ENCODE measurements at regions not wholly inside any gene's neighbourhood (a gene's known extent, or its start where the extent isn't known, plus 50 kb on each side); places are given as distances from the start of the nearest gene placed in this dataset.

GRCh38 chr16:50996830-50997186 is 154.3 kb downstream of the SALL1 start:
- Histone ChIP-seq H3K36me3 (ENCODE audit: insufficient read depth, low read length) (no peaks in the 10 kb centered on the region), H3K9me3 (ENCODE audit: control insufficient read depth, insufficient read depth, low read length) (no peaks in the 10 kb centered on the region), H3K9ac (ENCODE audit: low read depth, low read length) (no peak overlapping the region), H3K4me1 (ENCODE audit: insufficient read depth, low read length) (0 out of 2 replicates have a peak, but pooled peaks cover 4% of the 10 kb centered on the region)

- no peaks in the 10 kb centered on the region for H3K9me3 ChIP-seq (ENCODE audit: control insufficient read depth, insufficient read depth, low read length)
- H3K4me1 ChIP-seq (ENCODE audit: insufficient read depth, low read length) = 0 out of 2 replicates have a peak, but pooled peaks cover 4% of the 10 kb centered on the region
- no peak overlapping the region for H3K9ac ChIP-seq (ENCODE audit: low read depth, low read length)
- H3K36me3 ChIP-seq (ENCODE audit: insufficient read depth, low read length) = no peaks in the 10 kb centered on the region
Observed at GRCh38 chr16:50996166-50996829, 154.8 kb downstream of the SALL1 start.

- Histone ChIP-seq H3K9ac (ENCODE audit: low read depth, low read length) (no peak overlapping the region), H3K9me3 (ENCODE audit: control insufficient read depth, insufficient read depth, low read length) (no peaks in the 10 kb centered on the region)
Observed at GRCh38 chr16:50994995-50995394, 156.1 kb downstream of the SALL1 start.

GRCh38 chr16:50992350-50993032 is 158.6 kb downstream of the SALL1 start:
- no peaks in the 10 kb centered on the region for H3K4me1 ChIP-seq (ENCODE audit: insufficient read depth, low read length)

More at GRCh38 chr16:50994995-50995394, 156.1 kb downstream of the SALL1 start:
- H3K4me1 ChIP-seq (ENCODE audit: insufficient read depth, low read length) = 0 out of 2 replicates have a peak, but pooled peaks cover 4% of the 10 kb centered on the region
- no peaks in the 10 kb centered on the region for H3K36me3 ChIP-seq (ENCODE audit: insufficient read depth, low read length)

GRCh38 chr16:50991436-50991835 is 159.6 kb downstream of the SALL1 start:
- Histone ChIP-seq H3K9ac (ENCODE audit: low read depth, low read length) (no peak overlapping the region), H3K9me3 (ENCODE audit: control insufficient read depth, insufficient read depth, low read length) (no peaks in the 10 kb centered on the region), H3K36me3 (ENCODE audit: insufficient read depth, low read length) (no peaks in the 10 kb centered on the region), H3K4me1 (ENCODE audit: insufficient read depth, low read length) (no peaks in the 10 kb centered on the region)

More at GRCh38 chr16:50992350-50993032, 158.6 kb downstream of the SALL1 start:
- no peaks in the 10 kb centered on the region for H3K36me3 ChIP-seq (ENCODE audit: insufficient read depth, low read length)
- H3K9ac ChIP-seq (ENCODE audit: low read depth, low read length) = no peak overlapping the region
- H3K9me3 ChIP-seq (ENCODE audit: control insufficient read depth, insufficient read depth, low read length) = no peaks in the 10 kb centered on the region

GRCh38 chr16:50991006-50991405 is 160.1 kb downstream of the SALL1 start:
- H3K9ac ChIP-seq (ENCODE audit: low read depth, low read length) = no peak overlapping the region
- H3K4me1 ChIP-seq (ENCODE audit: insufficient read depth, low read length) = no peaks in the 10 kb centered on the region
- H3K36me3 ChIP-seq (ENCODE audit: insufficient read depth, low read length) = no peaks in the 10 kb centered on the region
- H3K9me3 ChIP-seq (ENCODE audit: control insufficient read depth, insufficient read depth, low read length) = no peaks in the 10 kb centered on the region

GRCh38 chr16:50989047-50989446 is 162.0 kb downstream of the SALL1 start:
- Histone ChIP-seq H3K9ac (ENCODE audit: low read depth, low read length) (no peak overlapping the region), H3K36me3 (ENCODE audit: insufficient read depth, low read length) (no peaks in the 10 kb centered on the region), H3K4me1 (ENCODE audit: insufficient read depth, low read length) (no peaks in the 10 kb centered on the region), H3K9me3 (ENCODE audit: control insufficient read depth, insufficient read depth, low read length) (no peaks in the 10 kb centered on the region)

- Histone ChIP-seq H3K9me3 (ENCODE audit: control insufficient read depth, insufficient read depth, low read length) (no peaks in the 10 kb centered on the region), H3K4me1 (ENCODE audit: insufficient read depth, low read length) (no peaks in the 10 kb centered on the region), H3K9ac (ENCODE audit: low read depth, low read length) (no peak overlapping the region), H3K36me3 (ENCODE audit: insufficient read depth, low read length) (no peaks in the 10 kb centered on the region)
Observed at GRCh38 chr16:50988441-50988840, 162.6 kb downstream of the SALL1 start.

- Histone ChIP-seq H3K36me3 (ENCODE audit: insufficient read depth, low read length) (no peaks in the 10 kb centered on the region), H3K4me1 (ENCODE audit: insufficient read depth, low read length) (no peaks in the 10 kb centered on the region), H3K9ac (ENCODE audit: low read depth, low read length) (no peak overlapping the region), H3K9me3 (ENCODE audit: control insufficient read depth, insufficient read depth, low read length) (no peaks in the 10 kb centered on the region)
Observed at GRCh38 chr16:50986453-50986852, 164.6 kb downstream of the SALL1 start.

GRCh38 chr16:50985733-50986132 is 165.3 kb downstream of the SALL1 start:
- Histone ChIP-seq H3K36me3 (ENCODE audit: insufficient read depth, low read length) (no peaks in the 10 kb centered on the region), H3K9me3 (ENCODE audit: control insufficient read depth, insufficient read depth, low read length) (no peaks in the 10 kb centered on the region), H3K4me1 (ENCODE audit: insufficient read depth, low read length) (no peaks in the 10 kb centered on the region), H3K9ac (ENCODE audit: low read depth, low read length) (no peak overlapping the region)

GRCh38 chr16:50984688-50985087 is 166.4 kb downstream of the SALL1 start:
- no peaks in the 10 kb centered on the region for H3K4me1 ChIP-seq (ENCODE audit: insufficient read depth, low read length)
- no peak overlapping the region for H3K9ac ChIP-seq (ENCODE audit: low read depth, low read length)
- H3K9me3 ChIP-seq (ENCODE audit: control insufficient read depth, insufficient read depth, low read length) = no peaks in the 10 kb centered on the region
- no peaks in the 10 kb centered on the region for H3K36me3 ChIP-seq (ENCODE audit: insufficient read depth, low read length)

- Histone ChIP-seq H3K9me3 (ENCODE audit: control insufficient read depth, insufficient read depth, low read length) (no peaks in the 10 kb centered on the region), H3K9ac (ENCODE audit: low read depth, low read length) (no peak overlapping the region), H3K36me3 (ENCODE audit: insufficient read depth, low read length) (no peaks in the 10 kb centered on the region), H3K4me1 (ENCODE audit: insufficient read depth, low read length) (no peaks in the 10 kb centered on the region)
Observed at GRCh38 chr16:50982808-50983207, 168.3 kb downstream of the SALL1 start.

- Histone ChIP-seq H3K36me3 (ENCODE audit: insufficient read depth, low read length) (no peaks in the 10 kb centered on the region), H3K9me3 (ENCODE audit: control insufficient read depth, insufficient read depth, low read length) (no peaks in the 10 kb centered on the region), H3K9ac (ENCODE audit: low read depth, low read length) (no peak overlapping the region), H3K4me1 (ENCODE audit: insufficient read depth, low read length) (no peaks in the 10 kb centered on the region)
Observed at GRCh38 chr16:50981951-50982350, 169.1 kb downstream of the SALL1 start.

GRCh38 chr16:50980666-50981065 is 170.4 kb downstream of the SALL1 start:
- Histone ChIP-seq H3K4me1 (ENCODE audit: insufficient read depth, low read length) (no peaks in the 10 kb centered on the region), H3K9ac (ENCODE audit: low read depth, low read length) (no peak overlapping the region), H3K9me3 (ENCODE audit: control insufficient read depth, insufficient read depth, low read length) (no peaks in the 10 kb centered on the region), H3K36me3 (ENCODE audit: insufficient read depth, low read length) (no peaks in the 10 kb centered on the region)

All from ES-I3 (cell line).